ENCODE measurements at regions not wholly inside any gene's neighbourhood (a gene's known extent, or its start where the extent isn't known, plus 50 kb on each side); places are given as distances from the start of the nearest gene placed in this dataset.
A peak's percentile ranks its signal among the peaks of the same experiment; 100 is the strongest.
"Not testable (repeated sequence)": the region's sequence is repeated elsewhere in the genome, so short reads cannot be mapped to it uniquely, and the experiment has no call there.

DNA sequence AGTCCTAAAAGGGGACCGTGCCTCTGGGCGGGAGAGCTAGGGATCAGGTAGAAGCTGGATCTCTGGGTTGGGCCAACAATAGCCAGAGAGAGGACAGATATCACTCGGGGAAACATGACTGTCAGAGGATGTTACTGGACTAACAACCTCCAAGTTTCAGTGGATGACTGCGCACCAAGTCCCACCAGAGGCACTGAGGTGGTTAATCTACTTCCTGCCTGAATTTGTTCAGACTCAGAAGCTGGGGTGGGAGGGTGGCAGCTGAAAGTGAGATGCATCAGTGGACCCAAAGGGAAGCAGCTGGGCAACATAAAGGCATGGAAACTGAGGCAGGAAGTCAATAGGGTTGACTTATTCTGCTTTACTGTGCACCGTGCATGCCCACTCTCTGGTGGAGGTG, 130.1 kb upstream of the SLC44A1 start:
- DNase-seq (ENCODE audit: low read depth): no peak

DNA sequence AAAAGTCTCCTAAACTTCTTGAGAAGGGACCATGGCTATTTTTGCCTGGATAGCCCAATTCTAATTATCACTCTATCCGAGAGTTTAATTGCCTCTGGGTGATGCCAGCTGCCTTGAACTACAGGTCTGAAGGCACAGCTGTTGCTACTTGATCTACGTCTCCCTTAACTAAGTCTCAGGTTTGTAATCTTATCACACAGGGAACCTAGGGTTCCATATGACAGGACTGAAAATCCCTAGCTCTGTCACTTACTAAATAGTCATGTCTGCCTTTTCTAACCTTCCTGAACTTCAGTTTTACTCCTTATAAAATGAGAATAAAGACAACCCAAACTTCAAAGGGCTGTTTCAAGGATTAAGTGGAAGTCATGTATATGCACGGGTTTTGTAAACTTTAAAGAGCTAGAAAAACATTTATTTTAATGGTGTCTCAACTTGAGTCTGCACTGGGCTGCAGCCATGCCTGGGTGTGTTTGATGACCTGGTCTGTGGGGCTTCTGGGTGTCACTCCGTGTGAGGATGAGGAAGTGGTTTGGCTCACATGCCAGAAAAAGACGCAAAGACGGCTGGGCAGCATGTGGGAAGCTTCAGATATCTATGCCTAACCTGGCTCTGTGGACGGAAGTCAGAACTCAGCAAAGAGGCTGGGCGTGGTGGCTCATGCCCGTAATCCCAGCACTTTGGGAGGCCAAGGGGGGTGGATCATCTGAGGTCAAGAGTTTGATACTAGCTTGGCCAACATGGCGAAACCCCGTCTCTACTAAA, 129.3 kb upstream of the SLC44A1 start:
- no peak for DNase-seq (ENCODE audit: low read depth)

DNA sequence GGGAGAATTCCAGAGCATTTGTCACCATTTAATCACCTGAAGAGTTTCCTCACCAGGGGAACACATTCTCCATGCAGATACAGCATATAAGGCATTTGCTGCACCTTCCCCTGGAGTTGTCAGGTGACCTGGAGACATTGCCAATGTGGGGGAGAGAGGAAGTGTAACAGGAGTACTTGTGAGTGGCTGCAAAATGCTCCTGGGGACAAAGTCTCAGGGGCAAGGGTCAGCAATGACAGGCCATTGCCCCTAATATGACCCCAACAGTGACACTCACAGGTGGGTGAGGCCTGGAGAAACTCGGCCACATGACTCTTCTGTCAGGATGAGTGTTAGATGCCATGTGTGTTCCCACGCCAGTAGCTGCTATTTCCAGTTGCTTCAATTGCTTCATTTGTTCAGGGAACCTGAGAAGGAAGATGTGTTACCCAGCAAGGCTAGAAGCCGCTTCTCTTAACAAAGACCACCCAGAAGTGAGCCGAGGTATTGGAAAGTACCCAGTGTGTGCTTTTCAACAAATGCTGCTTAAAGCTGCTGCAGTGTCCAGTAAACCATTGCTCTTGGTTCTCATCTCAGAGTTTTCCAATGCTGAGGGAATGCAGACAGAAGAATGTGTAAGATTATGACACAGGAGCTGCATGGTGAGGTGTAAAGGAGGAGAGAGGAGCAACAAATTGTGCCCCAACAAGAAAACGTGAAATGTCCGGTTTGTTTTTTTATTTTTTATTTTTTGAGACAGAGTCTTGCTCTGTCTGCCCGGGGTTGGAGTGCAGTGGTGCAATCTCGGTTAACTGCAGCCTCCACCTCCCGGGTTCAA, 128.2 kb upstream of the SLC44A1 start:
- no peak for DNase-seq (ENCODE audit: low read depth)

DNA sequence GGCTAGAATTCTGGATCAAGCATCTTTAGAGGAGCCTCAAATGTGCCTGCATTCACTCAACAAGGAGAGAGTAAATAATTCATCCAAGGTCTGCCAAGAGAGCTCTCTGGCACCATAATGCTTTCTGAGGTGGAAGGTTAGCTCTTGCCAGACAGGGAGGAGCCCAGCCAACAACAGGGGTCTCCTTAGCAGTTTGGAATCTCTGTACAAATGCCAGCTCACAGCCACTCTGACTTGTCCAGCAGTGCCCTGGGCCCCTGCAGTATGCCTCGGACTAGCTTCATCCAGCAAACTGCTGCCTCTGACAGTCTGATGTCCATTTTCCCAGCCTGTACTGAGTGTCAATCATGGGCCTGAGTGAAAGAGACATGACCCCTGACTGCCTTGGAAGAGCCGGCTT, 127.2 kb upstream of the SLC44A1 start:
- no peak for DNase-seq (ENCODE audit: low read depth)

DNA sequence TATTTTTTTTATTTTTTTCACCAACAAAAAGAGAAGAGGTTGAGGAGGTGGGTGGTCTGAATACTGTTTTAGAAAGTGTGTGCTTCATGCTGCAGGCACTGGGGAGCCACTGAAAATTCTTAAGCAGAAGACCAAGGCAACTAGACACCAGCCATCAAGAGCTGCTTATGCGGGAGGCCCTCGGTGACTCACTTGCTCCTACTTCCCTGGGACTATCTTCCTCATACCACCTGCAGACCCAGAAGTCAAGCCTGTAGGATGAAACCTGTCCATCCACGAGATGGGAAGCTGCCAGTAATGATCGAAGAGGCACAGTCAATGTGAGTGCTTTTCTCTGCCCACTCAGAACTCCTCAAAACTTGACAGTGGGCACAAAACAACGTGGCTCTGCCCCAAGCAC, 125.8 kb upstream of the SLC44A1 start:
- DNase-seq (ENCODE audit: low read depth): no peak

DNA sequence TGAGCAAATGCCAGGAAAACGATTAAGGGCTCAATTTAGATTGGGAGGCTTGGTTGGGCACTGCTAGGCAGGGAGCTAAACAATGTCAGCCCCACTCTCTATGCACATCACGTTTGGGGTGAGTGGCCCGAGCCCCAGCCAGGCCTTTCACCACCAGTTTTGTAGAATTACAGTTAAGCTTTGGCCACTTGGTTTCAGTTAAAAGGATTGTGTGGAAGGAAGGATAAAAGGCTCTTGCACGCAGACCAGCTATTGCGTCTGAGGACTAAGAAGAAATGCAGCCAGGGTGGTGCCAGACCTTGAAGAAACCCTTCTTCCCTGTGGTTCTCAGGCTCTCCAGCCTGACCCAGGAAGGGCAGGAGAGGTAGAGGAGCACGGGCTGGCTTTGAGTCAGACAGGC, 125.3 kb upstream of the SLC44A1 start:
- DNase-seq (ENCODE audit: low read depth): no peak

DNA sequence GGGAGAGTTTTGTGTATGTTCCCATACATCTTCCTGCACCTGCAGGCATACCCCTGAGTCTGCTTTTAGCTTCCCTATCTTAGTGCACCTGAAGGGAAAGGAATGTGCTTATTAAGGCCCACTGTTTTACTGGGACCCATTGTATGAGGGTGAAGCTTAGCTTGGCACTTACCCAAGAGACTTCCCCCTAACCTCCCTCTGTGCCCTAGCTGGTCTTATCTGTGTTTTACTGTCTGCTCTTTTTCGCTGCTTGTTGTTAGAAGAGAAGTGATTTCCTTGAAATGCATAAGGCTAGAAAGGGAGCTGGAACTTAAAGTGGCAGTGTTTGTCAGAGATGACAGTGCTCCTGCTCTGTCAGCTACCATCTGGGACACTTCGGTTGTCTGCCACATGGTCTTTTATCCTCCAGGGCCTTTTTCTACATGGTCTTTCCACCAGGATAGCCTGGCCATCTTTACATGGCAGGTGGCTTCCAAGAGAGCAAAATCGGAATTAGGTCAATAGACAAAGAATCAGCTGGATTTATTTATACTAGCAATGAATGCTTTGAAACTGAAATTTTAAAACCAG, 122.5 kb upstream of the SLC44A1 start:
- no peak for DNase-seq (ENCODE audit: low read depth)

DNA sequence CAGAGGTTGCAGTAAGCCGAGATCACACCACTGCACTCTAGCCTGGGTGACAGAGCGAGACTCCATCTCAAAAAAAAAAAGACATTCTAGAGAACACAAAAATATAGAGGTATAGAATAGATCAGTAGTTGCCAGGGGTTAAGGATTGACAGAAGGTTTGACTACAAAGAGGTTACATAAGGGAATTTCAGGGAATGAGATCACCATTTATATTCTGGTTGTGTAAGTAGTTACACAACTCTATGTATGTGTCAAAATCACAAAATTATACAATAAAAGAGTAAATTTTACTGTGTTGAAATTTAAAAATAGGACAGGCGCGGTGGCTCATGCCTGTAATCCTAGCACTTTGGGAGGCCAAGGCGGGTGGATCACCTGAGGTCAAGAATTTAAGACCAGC, 119.9 kb upstream of the SLC44A1 start:
- DNase-seq (ENCODE audit: low read depth): not testable (repeated sequence)

DNA sequence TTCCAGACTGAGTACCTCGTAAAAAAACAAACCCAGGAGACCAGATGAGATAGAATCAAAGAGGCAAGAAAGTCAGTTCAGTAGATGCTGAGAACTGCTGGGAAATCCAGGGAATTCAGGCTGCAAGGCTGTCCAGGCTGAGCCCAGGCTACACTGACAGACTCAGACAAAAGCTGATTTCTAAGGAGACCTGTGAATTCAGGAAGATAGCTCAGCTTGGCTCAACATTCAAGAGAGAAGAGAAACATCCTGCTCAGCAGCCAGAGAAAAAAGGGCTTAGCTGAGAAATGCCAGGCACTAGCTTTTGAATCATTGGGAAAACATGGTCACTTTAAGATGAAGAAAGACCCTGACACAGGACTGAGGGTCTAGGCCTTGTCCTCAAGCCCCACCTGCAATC, 118.2 kb upstream of the SLC44A1 start:
- DNase-seq (ENCODE audit: low read depth): no peak

DNA sequence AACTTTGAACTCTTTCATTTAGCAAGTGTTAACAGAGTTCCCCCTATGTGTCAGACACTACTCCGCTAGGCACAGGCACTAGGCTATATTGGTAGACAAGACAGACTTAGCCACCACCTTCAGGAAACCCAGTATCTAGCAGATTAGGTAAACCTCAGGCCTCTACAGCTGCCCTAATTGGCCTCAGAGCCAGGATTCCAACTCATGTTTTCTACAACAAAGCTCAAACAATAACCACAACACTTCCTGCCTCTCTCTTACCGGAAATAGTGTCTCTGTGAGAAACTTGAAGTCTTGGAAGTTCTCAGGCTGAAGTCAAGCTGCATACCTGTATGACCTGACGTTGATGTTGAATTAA, 116.6 kb upstream of the SLC44A1 start:
- DNase-seq (ENCODE audit: low read depth): no peak

DNA sequence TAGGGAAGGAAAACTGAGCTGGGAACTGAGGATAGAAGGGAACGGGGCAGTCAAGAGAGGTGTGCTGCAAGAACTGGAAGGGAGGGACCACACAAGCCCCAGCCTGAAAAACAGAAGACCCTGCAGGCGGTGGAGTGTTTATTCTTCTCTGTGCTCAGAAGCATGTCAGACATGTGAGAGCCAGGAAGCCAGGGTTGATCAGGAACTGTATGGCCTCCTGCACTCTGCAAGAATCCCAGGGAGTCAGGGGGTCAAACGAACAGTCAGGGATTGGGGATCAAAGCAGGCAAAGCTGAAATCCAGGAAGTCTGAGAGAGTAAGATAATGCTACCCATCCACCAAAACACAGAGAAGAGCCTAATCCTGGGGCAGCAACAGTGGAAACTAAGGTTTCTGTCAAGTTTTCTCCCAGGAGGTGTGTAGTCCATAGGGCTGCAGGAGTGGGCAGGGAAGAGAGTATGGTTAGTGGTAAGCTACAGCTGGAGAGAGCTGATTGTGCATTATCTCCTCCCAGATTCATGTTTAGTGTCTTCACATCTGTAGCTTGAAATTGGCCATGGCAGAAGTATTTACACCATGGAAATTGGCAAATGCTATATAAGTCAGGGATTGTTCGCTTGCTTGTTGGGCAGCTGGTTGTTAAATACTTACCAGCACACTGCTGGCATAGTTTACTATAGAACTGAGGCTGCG, 115.4 kb upstream of the SLC44A1 start:
- DNase-seq (ENCODE audit: low read depth): no peak

DNA sequence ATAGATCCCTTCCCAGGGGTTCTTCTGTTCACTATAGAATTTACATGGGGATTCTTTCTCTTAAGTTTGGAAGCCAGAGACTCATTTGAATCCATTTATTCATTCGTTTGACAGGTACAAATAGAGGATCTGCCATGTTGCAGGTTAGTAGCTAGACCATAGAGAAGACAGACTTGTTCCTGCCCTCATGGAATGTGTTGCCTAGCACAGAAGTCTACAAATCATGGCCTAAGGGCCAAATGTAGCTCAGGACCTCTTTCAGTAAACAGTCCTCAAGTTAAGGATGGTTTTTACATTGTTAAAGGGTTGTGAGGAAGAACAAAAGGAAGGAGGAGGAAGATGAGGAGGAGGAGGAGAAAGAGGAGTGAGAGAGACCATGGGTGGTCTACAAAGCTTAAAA, 114.7 kb upstream of the SLC44A1 start:
- no peak for DNase-seq (ENCODE audit: low read depth)

DNA sequence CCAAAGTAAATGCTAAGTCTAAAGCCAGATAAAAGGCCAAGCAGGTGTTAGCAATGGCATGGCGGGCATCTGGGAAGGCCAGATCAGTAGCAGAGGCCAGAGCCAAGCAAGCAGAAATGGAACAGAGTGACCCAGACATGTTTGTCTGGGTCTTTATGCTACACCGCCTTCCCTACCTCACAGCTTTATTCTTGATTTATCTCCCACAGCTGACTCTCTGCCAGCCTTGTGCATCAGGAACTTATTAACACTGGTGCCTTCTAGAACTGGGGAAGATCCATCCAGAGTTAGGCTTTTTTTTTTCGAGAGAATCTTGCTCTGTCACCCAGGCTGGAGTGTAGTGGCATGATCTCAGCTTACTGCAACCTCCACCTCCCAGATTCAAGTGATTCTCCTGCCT, 112.5 kb upstream of the SLC44A1 start:
- DNase-seq (ENCODE audit: low read depth): peak; percentile 27

DNA sequence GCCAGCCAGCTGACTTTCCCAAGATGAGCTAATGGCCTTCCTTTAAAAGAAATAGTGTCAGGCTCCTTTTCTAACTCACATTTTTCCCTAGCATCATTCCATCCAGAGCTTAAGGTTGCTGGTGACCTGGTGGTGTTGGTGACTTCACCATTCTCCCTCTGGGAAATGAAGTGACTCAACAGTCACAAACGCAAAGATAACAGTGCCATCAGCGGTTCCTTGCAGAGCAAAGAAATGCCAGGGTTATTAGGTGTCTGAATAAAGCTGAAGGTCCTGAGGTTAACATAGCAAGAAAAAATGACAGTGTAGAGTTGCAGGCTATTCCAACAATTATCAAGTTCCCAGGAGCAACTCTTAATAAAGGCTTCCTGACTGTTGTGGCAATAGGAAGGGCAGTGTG, 111.8 kb upstream of the SLC44A1 start:
- DNase-seq (ENCODE audit: low read depth): no peak

DNA sequence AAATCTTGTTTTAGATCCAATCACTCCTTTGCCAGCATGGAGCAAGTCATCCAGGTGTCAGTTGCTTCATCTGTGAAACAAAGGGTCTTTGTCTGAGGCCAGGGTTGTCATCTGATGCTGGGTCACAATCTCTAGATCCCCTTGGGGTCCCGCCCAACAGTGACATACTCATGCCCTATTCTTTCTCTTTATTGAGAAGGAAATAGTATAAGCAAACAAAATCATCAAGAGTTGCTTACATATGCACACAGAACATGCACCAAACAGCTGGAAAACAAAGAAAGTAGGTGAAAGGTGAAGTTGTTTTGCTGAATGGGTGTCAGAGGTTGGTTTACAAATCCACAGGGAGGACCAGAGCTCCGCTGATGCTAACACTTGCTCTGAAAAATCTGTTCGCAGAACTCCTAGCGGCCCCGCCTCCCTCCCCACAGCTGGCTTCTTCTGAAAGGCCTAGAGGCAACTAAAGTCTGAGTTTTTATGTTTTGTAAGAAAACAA, 106.1 kb upstream of the SLC44A1 start:
- DNase-seq (ENCODE audit: low read depth): peak; percentile 34

DNA sequence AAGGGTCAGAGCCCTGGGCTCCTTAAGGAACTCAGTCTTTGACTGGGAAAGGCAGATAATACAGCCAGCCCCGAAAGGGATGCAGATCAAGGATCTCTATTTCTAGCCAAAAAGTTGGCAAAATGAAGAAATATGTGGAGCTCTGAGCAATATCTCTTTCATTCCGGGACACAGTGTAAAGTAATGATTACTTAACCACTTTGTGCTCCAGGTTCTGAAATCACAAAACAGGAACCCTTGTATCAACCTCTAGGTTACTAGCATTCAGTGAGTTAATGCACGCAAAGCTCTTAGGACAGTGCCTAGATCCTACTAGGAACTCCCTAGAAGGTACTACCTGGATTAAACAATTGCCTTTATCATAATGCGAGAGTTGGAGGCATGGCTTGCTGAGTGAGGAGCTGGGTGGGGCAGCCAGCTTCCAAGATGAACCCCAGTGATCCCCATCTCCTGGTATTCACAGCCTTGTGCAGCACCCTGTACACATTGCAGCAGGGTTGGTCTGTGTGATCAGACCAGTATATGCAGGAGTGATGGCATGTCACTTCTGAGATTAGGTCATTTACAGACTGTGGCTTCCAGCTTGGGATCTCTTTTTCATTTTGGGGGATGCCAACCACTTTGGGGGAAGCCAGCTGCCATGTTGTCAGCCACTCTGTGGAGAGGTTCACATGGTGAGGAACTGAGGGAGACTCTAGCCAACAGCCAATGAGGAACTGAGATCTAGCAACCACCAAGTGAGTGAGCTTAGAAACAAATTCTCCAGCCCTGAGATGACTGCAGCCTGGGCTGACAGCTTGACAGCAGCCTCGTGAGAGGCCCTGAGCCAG, 103.1 kb upstream of the SLC44A1 start:
- no peak for DNase-seq (ENCODE audit: low read depth)

DNA sequence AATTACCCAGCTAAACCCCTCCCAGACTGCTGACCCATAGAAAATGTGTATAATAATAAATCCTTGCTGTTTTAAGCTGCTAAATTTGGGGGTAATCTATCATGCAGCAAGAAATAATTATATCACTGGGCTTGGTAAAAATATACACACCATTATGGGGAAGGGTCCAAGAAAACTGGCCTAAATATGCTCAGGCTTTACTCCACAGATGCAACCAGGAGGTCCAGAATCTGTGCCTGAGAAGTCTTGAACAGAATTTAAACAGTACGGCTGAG, 102.5 kb upstream of the SLC44A1 start:
- DNase-seq (ENCODE audit: low read depth): no peak

DNA sequence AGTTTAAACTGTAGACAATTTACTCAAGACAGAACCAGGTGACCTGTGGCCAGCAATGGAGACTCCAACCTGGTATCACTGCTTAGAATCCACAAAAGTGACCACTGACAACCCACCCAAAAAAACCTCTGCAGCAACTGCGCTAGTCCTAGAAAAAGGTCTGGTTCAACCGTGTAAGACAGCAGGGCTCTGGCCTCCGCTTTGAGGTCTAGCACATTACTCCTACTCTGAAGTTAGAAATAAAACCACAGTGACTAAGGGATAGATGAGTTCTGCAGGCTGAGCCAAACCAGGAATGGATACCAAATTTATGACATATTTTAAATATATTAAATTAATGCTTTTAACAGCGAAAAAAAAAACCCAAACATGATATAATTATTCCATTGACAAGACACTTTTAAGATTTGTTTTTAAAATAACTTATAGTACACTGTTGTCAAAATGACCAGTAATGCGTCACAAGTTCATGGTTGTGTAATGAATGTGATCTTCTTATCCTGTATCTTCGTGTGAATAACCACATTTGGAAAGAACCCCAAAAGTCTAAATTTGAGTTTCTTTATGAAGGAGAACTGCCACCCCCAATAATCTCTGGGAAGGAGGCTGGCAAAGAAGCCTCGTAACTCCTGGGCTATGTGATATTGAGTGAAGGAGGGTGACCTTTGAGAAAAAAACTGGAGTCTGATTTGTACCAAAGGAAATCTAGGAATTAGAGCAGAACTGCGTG, 101.9 kb upstream of the SLC44A1 start:
- DNase-seq (ENCODE audit: low read depth): no peak

DNA sequence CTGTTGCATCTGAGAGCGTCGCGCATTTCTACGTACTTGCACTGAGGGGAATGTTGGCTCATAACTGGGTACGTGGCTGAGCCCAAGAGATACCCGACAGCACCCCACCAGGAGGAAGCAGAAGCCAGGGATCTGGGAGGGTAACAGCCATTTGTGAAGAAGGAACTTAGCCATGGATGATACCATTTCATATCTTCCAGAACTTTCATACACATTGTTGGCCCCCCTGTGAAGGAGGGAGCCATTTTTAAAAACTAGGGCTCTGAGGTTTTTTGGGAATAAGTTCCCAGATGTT, 101.4 kb upstream of the SLC44A1 start:
- no peak for DNase-seq (ENCODE audit: low read depth)

DNA sequence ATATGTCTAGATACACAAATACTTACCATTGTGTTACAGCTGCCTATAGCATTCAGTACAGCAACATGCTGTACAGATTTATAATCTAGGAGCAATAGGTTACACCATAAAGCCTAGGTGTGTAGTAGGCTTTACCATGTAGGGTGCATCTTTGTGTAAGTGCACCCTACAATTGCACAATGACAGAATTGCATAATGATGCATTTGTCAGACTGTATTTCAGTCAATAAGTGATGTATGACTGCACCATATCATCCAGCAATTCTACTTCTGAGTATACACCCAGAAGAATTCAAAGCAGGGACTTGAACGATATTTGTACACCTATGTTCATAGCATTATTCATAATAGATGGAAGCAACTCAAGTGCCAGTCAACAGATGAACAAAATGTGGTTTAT, 100.4 kb upstream of the SLC44A1 start:
- DNase-seq (ENCODE audit: low read depth): no peak

DNA sequence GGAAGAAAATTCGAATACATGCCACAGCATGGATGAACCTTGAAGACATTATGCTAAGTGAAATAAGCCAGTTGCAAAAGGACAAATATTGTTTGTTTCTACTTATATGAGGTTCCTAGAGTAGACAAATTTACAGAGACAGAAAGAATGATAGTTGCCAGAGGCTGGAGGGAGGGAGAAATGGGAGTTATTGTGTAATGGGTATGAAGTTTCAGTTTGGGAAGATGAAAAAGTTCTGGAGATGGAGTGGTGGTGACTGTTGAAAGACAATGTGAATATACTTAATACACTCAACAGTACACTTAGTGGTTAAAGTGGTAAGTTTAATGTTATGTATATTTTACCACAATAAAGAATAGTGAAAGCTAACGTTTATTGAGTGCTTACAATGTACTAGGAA, 99.6 kb upstream of the SLC44A1 start:
- peak; percentile 42 for DNase-seq (ENCODE audit: low read depth)

DNA sequence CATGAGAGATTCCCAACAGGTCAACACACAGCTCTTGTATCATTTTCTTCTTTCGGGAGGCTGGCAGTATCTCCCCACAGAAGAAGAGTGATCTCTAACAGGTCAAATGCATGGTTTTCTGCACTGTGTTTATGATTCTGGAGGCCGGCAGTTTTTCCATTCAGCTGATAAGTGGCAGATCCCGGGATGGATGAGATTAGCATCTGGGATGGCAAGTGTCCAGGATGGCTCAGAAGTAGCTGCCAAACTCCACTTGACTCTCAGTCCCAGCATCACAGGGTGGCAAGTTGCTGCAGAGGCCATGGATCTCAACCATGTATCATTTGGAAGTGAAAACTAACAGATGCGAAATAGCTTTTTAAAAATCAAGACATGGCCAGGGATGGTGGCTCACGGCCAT, 97.8 kb upstream of the SLC44A1 start:
- DNase-seq (ENCODE audit: low read depth): no peak
